ENCODE measurements at regions not wholly inside any gene's neighbourhood (a gene's known extent, or its start where the extent isn't known, plus 50 kb on each side); places are given as distances from the start of the nearest gene placed in this dataset.

DNA sequence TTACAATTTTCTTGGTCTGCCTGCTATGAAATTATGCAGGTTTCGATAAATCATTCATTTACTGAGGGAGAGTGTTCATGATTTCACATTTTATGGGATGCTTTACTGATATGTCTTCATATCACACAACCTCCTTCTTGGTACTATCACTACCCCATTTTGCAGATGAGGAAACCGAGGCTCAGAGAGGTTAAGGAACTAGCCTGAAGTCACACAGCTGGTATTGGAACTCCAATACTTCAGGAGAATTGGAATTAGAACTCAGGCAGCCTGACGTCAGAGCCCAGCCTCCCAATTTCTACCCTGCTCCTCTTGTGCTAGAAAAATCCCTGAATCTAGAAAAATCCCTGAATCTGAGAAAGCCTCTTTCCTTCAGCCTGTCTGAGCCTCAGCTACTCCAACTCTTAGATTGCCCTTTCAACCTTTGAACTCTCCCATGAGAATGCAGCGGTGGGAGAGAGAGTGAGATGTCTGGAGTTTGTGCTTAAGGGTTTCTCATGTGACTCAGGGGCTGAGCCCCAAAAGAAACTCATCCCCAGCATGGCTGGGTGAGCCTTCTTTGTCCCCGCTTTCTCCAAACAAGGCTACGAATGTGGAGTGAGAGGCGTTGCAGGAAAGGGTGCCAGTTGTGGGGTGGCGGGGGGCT lies 50.8 kb upstream of the IFNLR1 start:
- H3K27ac ChIP-seq, result no peak overlapping the region
- H3K4me1 ChIP-seq, result peaks cover 0 to 7% (median 0%) of the 10 kb centered on the region in 4 donors
- WGBS (ENCODE audit: insufficient coverage, low coverage, low lambda C conversion rate, missing lambda C conversion rate), result 67% methylated on average over 8 of the region's 8 CpGs
- no peaks in the 10 kb centered on the region for H3K9me3 ChIP-seq
- no peaks in the 10 kb centered on the region for H3K36me3 ChIP-seq
- no peak for TF ChIP-seq CTCF (IDR thresholded peaks at IDR 0.05)
- TF ChIP-seq POLR2A (IDR thresholded peaks at IDR 0.05), result no peak
- H3K27me3 ChIP-seq, result no peaks in the 10 kb centered on the region
- ATAC-seq (no peak), DNase-seq (no peak)
- no peak overlapping the region for H3K4me3 ChIP-seq
- intact Hi-C loops (cut with DNase I), result no loop called here

DNA sequence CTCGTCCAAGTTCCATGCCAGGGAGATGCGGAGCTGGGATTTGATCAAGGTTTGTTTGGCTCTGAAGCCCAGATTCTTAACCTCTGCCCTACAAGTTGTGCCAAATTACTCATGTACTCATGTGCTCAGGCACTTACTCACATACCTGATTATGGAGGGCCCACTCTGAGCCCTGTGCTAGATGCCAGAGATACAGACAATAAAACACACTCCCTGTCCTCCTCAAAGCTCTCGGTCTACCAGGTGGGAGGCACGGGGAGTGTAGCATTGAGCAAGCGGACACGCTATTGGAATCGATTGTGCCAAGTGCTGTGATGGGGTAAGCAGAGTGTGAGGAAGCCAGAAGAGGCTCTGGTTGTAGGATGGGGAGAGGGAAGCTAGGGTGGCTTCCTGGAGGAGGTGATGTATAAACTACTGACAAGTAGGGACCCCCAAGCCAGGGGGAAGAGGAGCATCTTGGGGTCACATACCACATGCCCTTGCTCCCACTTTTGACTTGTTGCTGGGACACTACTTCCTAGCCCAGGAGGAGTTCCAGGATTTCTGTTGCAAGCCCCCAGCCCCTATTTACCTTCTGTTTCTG lies 49.8 kb upstream of the IFNLR1 start:
- H3K9me3 ChIP-seq, result no peaks in the 10 kb centered on the region
- ATAC-seq (peak; percentile 77 to 98 (median 88)), DNase-seq (peak in 1 of 3 donors; percentile 56)
- intact Hi-C loops (cut with DNase I), result no loop called here
- TF ChIP-seq CTCF (IDR thresholded peaks at IDR 0.05), result no peak
- no peak for TF ChIP-seq POLR2A (IDR thresholded peaks at IDR 0.05)
- H3K4me1 ChIP-seq, result peaks cover 0 to 7% (median 0%) of the 10 kb centered on the region in 4 donors
- 25% methylated on average over 7 of the region's 7 CpGs for WGBS (ENCODE audit: insufficient coverage, low coverage, low lambda C conversion rate, missing lambda C conversion rate)
- H3K4me3 ChIP-seq, result no peak overlapping the region
- H3K36me3 ChIP-seq, result no peaks in the 10 kb centered on the region
- no peaks in the 10 kb centered on the region for H3K27me3 ChIP-seq
- no peak overlapping the region for H3K27ac ChIP-seq

All from right lobe of liver (tissue), 6 donors.